ENCODE measurements at regions not wholly inside any gene's neighbourhood (a gene's known extent, or its start where the extent isn't known, plus 50 kb on each side); places are given as distances from the start of the nearest gene placed in this dataset.

DNA sequence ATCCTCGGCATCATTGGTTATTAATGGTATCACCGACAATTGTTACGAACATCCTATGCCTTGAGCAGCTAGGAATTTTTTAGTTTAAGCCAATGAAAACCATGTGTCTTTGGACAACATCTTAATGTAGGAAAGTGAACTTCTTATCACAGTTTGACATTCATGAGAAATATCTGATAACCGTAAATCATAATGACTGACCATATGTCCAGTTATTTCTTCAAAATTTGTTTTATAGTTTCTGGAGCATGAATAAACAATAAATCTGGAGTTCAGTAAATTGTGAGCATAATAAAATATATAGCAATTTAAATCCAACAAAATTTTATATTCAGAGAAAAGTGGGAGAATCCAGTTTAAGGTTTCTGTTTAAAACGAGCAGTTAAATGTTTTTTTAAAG lies 970.1 kb upstream of the ADGRB3 start:
- TF ChIP-seq ZNF384 (IDR thresholded peaks at IDR 0.05), result no peak
- no peak for TF ChIP-seq FOXM1 (IDR thresholded peaks at IDR 0.05; ENCODE audit: borderline replicate concordance)
- no peak for TF ChIP-seq SUZ12 (IDR thresholded peaks at IDR 0.05)
- no peak for TF ChIP-seq FOXK2 (IDR thresholded peaks at IDR 0.05)
- TF ChIP-seq FOXA1 (IDR thresholded peaks at IDR 0.05), result no peak
- no peak for TF ChIP-seq BHLHE40 (IDR thresholded peaks at IDR 0.05; ENCODE audit: borderline replicate concordance)
- TF ChIP-seq ELF4 (IDR thresholded peaks at IDR 0.05), result no peak
